ENCODE measurements at regions not wholly inside any gene's neighbourhood (a gene's known extent, or its start where the extent isn't known, plus 50 kb on each side); places are given as distances from the start of the nearest gene placed in this dataset.
A peak's percentile ranks its signal among the peaks of the same experiment; 100 is the strongest.

GRCh38 chr2:193776988-193777387 lies 1582.3 kb upstream of the TMEFF2 start:
- TF ChIP-seq POLR2A (IDR thresholded peaks at IDR 0.05; ENCODE audit: borderline replicate concordance, extremely low read depth, insufficient read depth, insufficient read length): no peak
- TF ChIP-seq CTCF (IDR thresholded peaks at IDR 0.05 in 2 of 3, conservative IDR thresholded peaks at IDR 0.05 in 1 of 3; ENCODE audit: borderline replicate concordance in 1 of 3, insufficient read depth in 1 of 3, low read depth in 2 of 3, low read length in 2 of 3): peak; percentile 16 to 29 (median 19); a peak in 3 of 6 replicates
- no peak for TF ChIP-seq ATF3 (IDR thresholded peaks at IDR 0.05)
- TF ChIP-seq MAX (IDR thresholded peaks at IDR 0.05): no peak
- no peak for TF ChIP-seq SP1 (IDR thresholded peaks at IDR 0.05; ENCODE audit: low read depth)
- TF ChIP-seq ZFX (IDR thresholded peaks at IDR 0.05): no peak
- no peak for TF ChIP-seq TCF7L2 (IDR thresholded peaks at IDR 0.05; ENCODE audit: borderline replicate concordance, extremely low read depth, insufficient read depth, insufficient read length)
- TF ChIP-seq FOSL1 (IDR thresholded peaks at IDR 0.05; ENCODE audit: low read depth): no peak
- no peak for TF ChIP-seq POLR2AphosphoS5 (IDR thresholded peaks at IDR 0.05; ENCODE audit: low read depth, low read length)
- TF ChIP-seq EZH2 (IDR thresholded peaks at IDR 0.05): no peak
- no peak for TF ChIP-seq ZNF274 (IDR thresholded peaks at IDR 0.05; ENCODE audit: low read depth, low read length)
- peak; percentile 61 for TF ChIP-seq RAD21 (IDR thresholded peaks at IDR 0.05; ENCODE audit: low read depth)
- no peak for TF ChIP-seq EZH2phosphoT487 (IDR thresholded peaks at IDR 0.05; ENCODE audit: borderline replicate concordance)
- no peak for TF ChIP-seq SIN3A (IDR thresholded peaks at IDR 0.05; ENCODE audit: low read depth)

All from HCT116 (cell line).